Mesothelial cell of epicardium (in vitro differentiated cells): ENCODE measurements at regions not wholly inside any gene's neighbourhood (a gene's known extent, or its start where the extent isn't known, plus 50 kb on each side); places are given as distances from the start of the nearest gene placed in this dataset.
"Not testable (repeated sequence)": the region's sequence is repeated elsewhere in the genome, so short reads cannot be mapped to it uniquely, and the experiment has no call there.

Experiments
- DNase-seq, 2 experiments: peaks; one replicate each; pipeline ENCODE4 v3.0.0; 2021; ENCODE audit warnings: low spot score in 2 of 2; ENCODE audit not compliant: unreplicated experiment in 2 of 2
- H3K27ac Mint-ChIP-seq: 2 replicates; pipeline ENCODE4 v1.8.0; 2021; ENCODE audit warnings: mixed read lengths
- H3K27me3 Mint-ChIP-seq: 2 replicates; pipeline ENCODE4 v1.8.0; 2021; ENCODE audit warnings: low read depth, mixed read lengths
- H3K36me3 Mint-ChIP-seq: 2 replicates; pipeline ENCODE4 v1.8.0; 2021; ENCODE audit warnings: mixed read lengths
- H3K4me1 Mint-ChIP-seq: 2 replicates; pipeline ENCODE4 v1.8.0; 2021; ENCODE audit warnings: mixed read lengths
- H3K4me3 Mint-ChIP-seq: 2 replicates; pipeline ENCODE4 v1.8.0; 2021; ENCODE audit warnings: mild to moderate bottlenecking, moderate library complexity, mixed read lengths
- H3K9me3 Mint-ChIP-seq: 2 replicates; pipeline ENCODE4 v1.8.0; 2021; ENCODE audit warnings: mixed read lengths
- CTCF ChIP-seq: fragments of 200-600 bp; sonication (generic); IDR thresholded peaks from one replicate; pipeline ENCODE4 v1.5.0; 2021; ENCODE audit warnings: antibody characterized with exemption; ENCODE audit not compliant: unreplicated experiment

- Mint-ChIP-seq H3K4me1 (peaks cover 37% of the 10 kb centered on the region), H3K36me3 (peaks cover 3% of the 10 kb centered on the region), H3K27ac (peak overlapping the region; percentile 54), H3K4me3 (no peak overlapping the region), H3K27me3 (no peaks in the 10 kb centered on the region), H3K9me3 (peaks cover 17% of the 10 kb centered on the region)
- DNase-seq: no peak
- no peak for TF ChIP-seq CTCF
Measured at GRCh38 chr1:187038784-187039183, 210.0 kb downstream of the PLA2G4A start.

- no peak for TF ChIP-seq CTCF
- Mint-ChIP-seq H3K36me3 (no peaks in the 10 kb centered on the region), H3K9me3 (peaks cover 15% of the 10 kb centered on the region), H3K4me1 (peaks cover 50% of the 10 kb centered on the region), H3K27me3 (no peaks in the 10 kb centered on the region), H3K4me3 (no peak overlapping the region), H3K27ac (no peak overlapping the region)
- no peak for DNase-seq
Measured at GRCh38 chr1:187041104-187041503, 212.4 kb downstream of the PLA2G4A start.

- H3K4me3 Mint-ChIP-seq: no peak overlapping the region
- DNase-seq: no peak
- H3K27ac Mint-ChIP-seq: no peak overlapping the region
- no peak for TF ChIP-seq CTCF
- H3K27me3 Mint-ChIP-seq: no peaks in the 10 kb centered on the region
- no peaks in the 10 kb centered on the region for H3K36me3 Mint-ChIP-seq
- H3K4me1 Mint-ChIP-seq: peaks cover 48% of the 10 kb centered on the region
- peaks cover 14% of the 10 kb centered on the region for H3K9me3 Mint-ChIP-seq
Measured at GRCh38 chr1:187042538-187042937, 213.8 kb downstream of the PLA2G4A start.

- H3K36me3 Mint-ChIP-seq, H3K9me3 Mint-ChIP-seq, H3K4me3 Mint-ChIP-seq, H3K27ac Mint-ChIP-seq, H3K27me3 Mint-ChIP-seq, DNase-seq: not testable (repeated sequence)
- H3K4me1 Mint-ChIP-seq: peaks cover 49% of the 10 kb centered on the region
Measured at GRCh38 chr1:187043433-187043832, 214.7 kb downstream of the PLA2G4A start.

GRCh38 chr1:187044411-187044810 is 215.7 kb downstream of the PLA2G4A start:
- H3K4me3 Mint-ChIP-seq: no peak overlapping the region

GRCh38 chr1:187045371-187045770 is 216.6 kb downstream of the PLA2G4A start:
- Mint-ChIP-seq H3K9me3 (peaks cover 5% of the 10 kb centered on the region), H3K4me3 (no peak overlapping the region), H3K4me1 (peaks cover 38% of the 10 kb centered on the region), H3K36me3 (no peaks in the 10 kb centered on the region), H3K27me3 (no peaks in the 10 kb centered on the region), H3K27ac (no peak overlapping the region)
- TF ChIP-seq CTCF: no peak
- no peak for DNase-seq

More at GRCh38 chr1:187044411-187044810, 215.7 kb downstream of the PLA2G4A start:
- no peak for TF ChIP-seq CTCF
- DNase-seq: no peak
- H3K9me3 Mint-ChIP-seq: peaks cover 5% of the 10 kb centered on the region
- no peaks in the 10 kb centered on the region for H3K27me3 Mint-ChIP-seq
- H3K36me3 Mint-ChIP-seq: no peaks in the 10 kb centered on the region
- peak overlapping the region; percentile 43 for H3K27ac Mint-ChIP-seq
- peaks cover 42% of the 10 kb centered on the region for H3K4me1 Mint-ChIP-seq
